Pancreas (tissue), 10 donors: ENCODE measurements at regions not wholly inside any gene's neighbourhood (a gene's known extent, or its start where the extent isn't known, plus 50 kb on each side); places are given as distances from the start of the nearest gene placed in this dataset.
A peak's percentile ranks its signal among the peaks of the same experiment; 100 is the strongest.

Experiments used
- ATAC-seq, 4 donors: fragments of 200-7000 bp; cut with Tn5 transposase; one replicate each; pipeline versions ENCODE4 v1.8.0 to v1.9.1; 2020; ENCODE audit warnings: mild to moderate bottlenecking in 4 of 4, moderate library complexity in 4 of 4
- DNase-seq, 6 donors: peaks; one replicate each; pipeline ENCODE4 v3.0.0-alpha.2; 2020
- FAIRE-seq: peaks from 2 replicates; lab custom pipeline; 2012; peaks lifted over from hg19 to GRCh38; lab: Jason Lieb, UNC
- H3K27ac ChIP-seq, 4 donors: fragments of 200-600 bp; sonication (generic); 1 replicate in 3 of 4; 2 replicates in 1 of 4; pipeline versions ENCODE4 v1.5.0 to v1.8.0; 2020
- H3K27me3 ChIP-seq, 4 donors: fragments of 200-600 bp; one replicate each; pipeline ENCODE4 v1.8.0; 2021
- H3K36me3 ChIP-seq, 3 donors: fragments of 200-600 bp; sonication (generic) in 1 of 3; one replicate each; pipeline versions ENCODE4 v1.5.0 to v1.8.0; 2020 to 2021
- H3K4me1 ChIP-seq, 3 donors: fragments of 200-600 bp; one replicate each; pipeline ENCODE4 v1.8.0; 2021
- H3K4me3 ChIP-seq, 4 donors: fragments of 200-600 bp; sonication (generic) in 2 of 4; one replicate each; pipeline versions ENCODE4 v1.5.0 to v1.8.0; 2020 to 2021
- H3K9me3 ChIP-seq, 4 donors: fragments of 200-600 bp; one replicate each; pipeline ENCODE4 v1.8.0; 2021
- CTCF ChIP-seq, 4 donors: fragments of 200-600 bp; sonication (generic) in 3 of 4; IDR thresholded peaks; one replicate each; pipeline versions ENCODE4 v1.5.0 to v1.8.0; 2021; ENCODE audit warnings: antibody characterized with exemption in 4 of 4
- WGBS, 2 donors: extraction: QIAGEN DNeasy Blood & Tissue Kit; methylation state at CpG; one replicate each; pipeline ENCODE4 v1.1.7; 2013; 5-methylcytosine and 5-hydroxymethylcytosine counted together
- intact Hi-C, 3 donors: fragments of 100-400 bp; cut with DNase I; formaldehyde crosslinking; loops; one replicate each; pipeline versions ENCODE4 v1.11.1 to v1.14.2; 2022
- donor health status: healthy with polysubstance abuse.
- donor health status: DM: no; HTN: no; CAD: no; lungs with moderate emphysema.
- donor health status: DM: no; HTN: no; CAD: no.
- donor health status: control.
- donor health status: control.
- donor health status: Bipolar disorder and iron deficiency.
- donor health status: DM: yes; HTN: yes; CAD: no.
- donor health status: DM: no; HTN: no; CAD: no.
- donor health status: DM: no; HTN: no; CAD: no.
- donor health status: DM: yes; HTN: yes; CAD: no.

GRCh38 chr2:52054824-52055223 lies 1022.9 kb upstream of the NRXN1 start:
- ATAC-seq (no peak), DNase-seq (no peak), FAIRE-seq (no peak)
- TF ChIP-seq CTCF (IDR thresholded peaks at IDR 0.05): no peak
- Histone ChIP-seq H3K27me3 (no peaks in the 10 kb centered on the region), H3K4me3 (no peak overlapping the region), H3K27ac (no peak overlapping the region), H3K4me1 (no peaks in the 10 kb centered on the region), H3K36me3 (no peaks in the 10 kb centered on the region), H3K9me3 (no peaks in the 10 kb centered on the region)
- intact Hi-C loops: no loop called here
- WGBS, 2 donors: 42 to 53% methylated on average over 3 of the region's 3 CpGs

DNA sequence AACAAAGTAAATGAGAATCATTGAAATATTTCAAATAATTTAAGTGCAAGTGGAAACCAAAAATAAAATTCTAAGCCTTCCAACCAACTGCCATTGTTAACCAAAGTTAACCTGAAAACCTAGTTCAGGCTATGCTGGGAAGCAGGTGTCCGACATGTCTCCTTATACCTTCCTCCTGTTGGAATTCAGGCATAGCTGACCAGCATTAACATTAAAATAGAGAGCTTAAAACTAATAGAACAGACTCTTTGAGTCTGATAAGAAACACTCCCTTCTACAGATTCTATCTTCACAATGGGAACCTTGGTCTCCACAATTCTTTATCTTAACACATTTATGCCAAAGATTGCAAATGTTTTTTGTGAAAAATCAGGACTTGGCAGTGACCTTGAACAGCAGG lies 1004.9 kb upstream of the NRXN1 start:
- DNase-seq (no peak), FAIRE-seq (no peak), ATAC-seq (no peak)
- Histone ChIP-seq H3K27me3 (no peaks in the 10 kb centered on the region), H3K4me1 (no peaks in the 10 kb centered on the region), H3K4me3 (no peak overlapping the region), H3K36me3 (no peaks in the 10 kb centered on the region), H3K9me3 (no peaks in the 10 kb centered on the region), H3K27ac (no peak overlapping the region)
- intact Hi-C loops: no loop called here
- TF ChIP-seq CTCF (IDR thresholded peaks at IDR 0.05): no peak
- 73 to 92% methylated on average over 1 of the region's 1 CpG for WGBS, 2 donors

GRCh38 chr2:52036024-52036423 lies 1004.1 kb upstream of the NRXN1 start:
- no peaks in the 10 kb centered on the region for H3K27me3 ChIP-seq
- 99 to 100% methylated on average over 1 of the region's 1 CpG for WGBS, 2 donors
- FAIRE-seq (no peak), DNase-seq (no peak), ATAC-seq (no peak)
- intact Hi-C loops: no loop called here
- no peak for TF ChIP-seq CTCF (IDR thresholded peaks at IDR 0.05)
- H3K36me3 ChIP-seq: no peaks in the 10 kb centered on the region
- H3K27ac ChIP-seq: no peak overlapping the region
- no peaks in the 10 kb centered on the region for H3K9me3 ChIP-seq
- H3K4me1 ChIP-seq: no peaks in the 10 kb centered on the region
- no peak overlapping the region for H3K4me3 ChIP-seq

- intact Hi-C loops: no loop called here
- Histone ChIP-seq H3K9me3 (no peaks in the 10 kb centered on the region), H3K4me3 (no peak overlapping the region), H3K4me1 (no peaks in the 10 kb centered on the region), H3K27me3 (no peaks in the 10 kb centered on the region), H3K36me3 (no peaks in the 10 kb centered on the region), H3K27ac (no peak overlapping the region)
- FAIRE-seq (no peak), DNase-seq (no peak), ATAC-seq (no peak)
- 82 to 100% methylated on average over 1 of the region's 1 CpG for WGBS, 2 donors
- TF ChIP-seq CTCF (IDR thresholded peaks at IDR 0.05): no peak
Observed at GRCh38 chr2:52035391-52035790, 1003.5 kb upstream of the NRXN1 start.

GRCh38 chr2:52034706-52035105 lies 1002.8 kb upstream of the NRXN1 start:
- H3K4me1 ChIP-seq: no peaks in the 10 kb centered on the region
- DNase-seq: no peak
- H3K9me3 ChIP-seq: no peaks in the 10 kb centered on the region
- WGBS, 2 donors: 19 to 27% methylated on average over 2 of the region's 2 CpGs
- H3K4me3 ChIP-seq: no peak overlapping the region
- H3K36me3 ChIP-seq: no peaks in the 10 kb centered on the region
- intact Hi-C loops: no loop called here
- H3K27ac ChIP-seq: no peak overlapping the region
- no peak for TF ChIP-seq CTCF (IDR thresholded peaks at IDR 0.05)
- no peak for FAIRE-seq
- peak in 3 of 4 donors; percentile 27 to 79 (median 47) for ATAC-seq
- H3K27me3 ChIP-seq: no peaks in the 10 kb centered on the region
